Adipose tissue (tissue), 3 donors: ENCODE measurements at regions not wholly inside any gene's neighbourhood (a gene's known extent, or its start where the extent isn't known, plus 50 kb on each side); places are given as distances from the start of the nearest gene placed in this dataset.

Experiments
- H3K27ac ChIP-seq: one replicate; pipeline ENCODE4 v1.5.1; 2013; ENCODE audit warnings: low read depth, low read length
- WGBS, 3 donors: extraction: QIAGEN DNeasy Blood & Tissue Kit; methylation state at CpG; one replicate each; pipeline ENCODE4 v1.1.7; 2013; 5-methylcytosine and 5-hydroxymethylcytosine counted together
- donor health status: healthy with polysubstance abuse.
- donor health status: Bipolar disorder and iron deficiency.
- donor health status: healthy.

GRCh38 chr12:89015419-89015818, 336.9 kb downstream of the DUSP6 start:
- WGBS, 3 donors, result 88 to 98% (median 90%) methylated on average over 1 of the region's 1 CpG
- H3K27ac ChIP-seq, result no peak overlapping the region

DNA sequence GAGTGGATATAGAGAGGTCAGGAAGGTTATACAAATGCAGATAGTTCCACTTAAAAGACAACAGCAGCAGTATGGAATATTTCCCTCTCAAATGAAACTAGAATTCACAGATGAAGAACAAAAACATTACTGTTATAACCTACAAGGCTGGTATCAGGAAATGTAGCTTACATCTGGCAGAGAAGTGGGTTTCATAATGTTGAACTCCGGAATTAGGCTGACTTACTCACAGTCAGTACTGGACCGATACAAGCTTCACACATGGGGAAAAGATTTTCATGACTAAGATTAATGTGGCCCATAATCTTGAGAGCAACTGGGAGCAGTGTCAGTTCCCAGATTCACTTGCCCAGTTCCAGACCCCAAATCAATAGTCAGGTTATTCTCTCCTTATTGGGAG, 353.9 kb downstream of the DUSP6 start:
- 58 to 86% (median 60%) methylated on average over 2 of the region's 2 CpGs for WGBS, 3 donors

GRCh38 chr12:88996200-88996788, 356.0 kb downstream of the DUSP6 start:
- no peak overlapping the region for H3K27ac ChIP-seq
- 91 to 97% (median 95%) methylated on average over 2 of the region's 2 CpGs for WGBS, 3 donors

More for the DNA sequence above, 353.9 kb downstream of the DUSP6 start:
- no peak overlapping the region for H3K27ac ChIP-seq

DNA sequence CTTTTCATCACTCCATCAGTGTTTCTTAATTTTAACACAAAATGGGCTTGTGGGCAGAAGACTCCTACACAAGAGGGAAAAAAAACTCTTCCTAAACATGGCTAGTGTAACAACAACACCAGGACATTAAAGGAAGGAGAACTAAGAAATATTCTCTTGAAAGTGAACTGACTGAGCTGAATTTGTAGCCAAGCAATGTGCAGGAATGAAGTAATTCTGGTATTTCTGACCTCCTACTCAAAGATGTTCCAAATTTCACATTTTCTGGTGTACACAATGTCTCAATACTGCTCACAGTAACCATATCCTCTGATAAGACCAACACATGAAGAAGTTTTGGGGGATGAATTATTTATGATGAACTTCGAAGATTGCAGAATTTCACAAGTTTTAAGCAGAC, 357.3 kb downstream of the DUSP6 start:
- 51 to 77% (median 63%) methylated on average over 1 of the region's 1 CpG for WGBS, 3 donors
- H3K27ac ChIP-seq, result no peak overlapping the region

GRCh38 chr12:88994537-88994936, 357.8 kb downstream of the DUSP6 start:
- H3K27ac ChIP-seq, result no peak overlapping the region
- WGBS, 3 donors, result 96 to 98% (median 98%) methylated on average over 2 of the region's 2 CpGs

GRCh38 chr12:88993651-88994050, 358.6 kb downstream of the DUSP6 start:
- WGBS, 3 donors, result 1 to 8% (median 8%) methylated on average over 3 of the region's 3 CpGs
- no peak overlapping the region for H3K27ac ChIP-seq

GRCh38 chr12:88986056-88986455, 366.2 kb downstream of the DUSP6 start:
- no peak overlapping the region for H3K27ac ChIP-seq
- WGBS, 3 donors, result 27 to 62% (median 41%) methylated on average over 5 of the region's 5 CpGs

DNA sequence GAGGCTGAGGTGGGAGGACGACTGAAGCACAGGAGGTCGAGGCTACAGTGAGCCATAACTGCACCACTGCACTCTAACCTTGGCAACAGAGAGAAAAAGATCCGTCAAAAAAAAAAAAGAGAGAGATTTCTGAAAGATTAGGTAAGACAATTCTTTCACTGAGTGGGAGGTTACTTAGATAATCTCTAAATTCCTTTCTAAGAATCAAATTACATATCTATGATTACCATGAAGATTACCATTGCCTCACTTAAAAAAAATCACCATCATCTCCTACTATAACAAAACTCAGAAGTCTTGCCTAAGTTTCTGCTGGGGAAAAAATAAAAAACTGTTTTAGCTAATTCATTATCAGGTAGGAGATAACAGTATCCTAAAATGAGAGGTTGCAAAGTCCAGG, 366.7 kb downstream of the DUSP6 start:
- no peak overlapping the region for H3K27ac ChIP-seq
- WGBS, 3 donors, result 74 to 78% (median 76%) methylated on average over 3 of the region's 3 CpGs

DNA sequence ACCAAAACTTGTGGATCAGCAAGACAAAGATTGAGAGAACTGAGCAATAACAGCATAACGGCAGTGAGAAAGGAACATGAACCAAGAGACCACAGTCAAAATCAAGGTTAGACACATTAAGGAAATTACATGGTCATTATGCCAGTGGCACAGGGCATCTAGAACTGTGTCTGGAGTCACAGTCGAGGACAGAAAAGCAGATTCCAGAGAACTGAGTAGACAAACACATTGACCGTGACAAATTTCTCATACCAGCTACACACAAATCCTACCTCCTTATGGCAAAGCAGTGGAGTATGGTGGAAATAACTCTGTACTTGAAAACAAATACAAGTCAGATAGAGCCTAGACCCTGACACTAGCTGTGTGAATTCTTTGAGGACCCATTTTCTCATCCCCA, 367.3 kb downstream of the DUSP6 start:
- 91 to 97% (median 96%) methylated on average over 3 of the region's 3 CpGs for WGBS, 3 donors
- no peak overlapping the region for H3K27ac ChIP-seq

DNA sequence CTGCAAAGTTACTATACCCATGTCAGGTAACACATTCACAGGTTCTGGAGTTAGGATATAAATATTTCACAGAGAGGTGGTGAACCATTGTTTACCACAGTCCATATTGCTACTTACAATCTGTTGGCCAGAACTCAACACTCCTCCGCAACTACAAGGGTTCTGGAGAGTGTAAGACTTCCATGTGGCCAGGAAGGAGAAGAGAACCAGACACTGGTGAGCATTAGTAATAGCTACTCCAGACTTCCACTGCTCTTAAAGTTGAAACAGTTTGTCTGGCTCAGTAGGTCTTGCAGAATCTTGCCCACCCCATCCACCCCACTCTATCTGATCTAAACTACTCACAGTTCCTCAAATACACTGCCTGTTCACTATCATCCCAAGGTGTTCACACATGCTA, 369.6 kb downstream of the DUSP6 start:
- H3K27ac ChIP-seq, result no peak overlapping the region
- 74 to 95% (median 94%) methylated on average over 1 of the region's 1 CpG for WGBS, 3 donors

GRCh38 chr12:88977115-88977514, 375.2 kb downstream of the DUSP6 start:
- WGBS, 3 donors, result 66 to 78% (median 67%) methylated on average over 2 of the region's 2 CpGs
- no peak overlapping the region for H3K27ac ChIP-seq

DNA sequence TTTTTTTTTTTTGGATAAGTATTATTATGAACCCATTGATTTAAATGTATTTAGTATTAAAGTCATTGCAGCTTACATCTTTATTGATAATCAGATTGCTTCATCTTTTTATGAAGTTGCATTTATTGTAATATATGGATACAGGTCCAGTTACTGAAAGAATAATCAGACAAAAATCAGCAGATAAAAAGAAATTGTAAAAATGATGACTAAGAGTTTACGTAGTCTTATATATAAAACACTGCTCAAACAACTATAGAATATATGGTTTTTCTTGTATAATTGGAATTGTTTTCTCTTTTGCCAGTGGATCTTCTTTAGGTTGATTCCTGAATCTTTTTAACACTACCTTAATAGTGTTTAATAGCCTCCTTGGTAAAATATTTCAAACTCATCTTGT, 378.3 kb downstream of the DUSP6 start:
- no peak overlapping the region for H3K27ac ChIP-seq
- WGBS, 3 donors, result 90 to 97% (median 95%) methylated on average over 1 of the region's 1 CpG

- H3K27ac ChIP-seq, result no peak overlapping the region
- 0 to 82% (median 0%) methylated on average over 1 of the region's 1 CpG for WGBS, 3 donors
These were observed 381.6 kb downstream of the DUSP6 start for GRCh38 chr12:88970740-88971139.

DNA sequence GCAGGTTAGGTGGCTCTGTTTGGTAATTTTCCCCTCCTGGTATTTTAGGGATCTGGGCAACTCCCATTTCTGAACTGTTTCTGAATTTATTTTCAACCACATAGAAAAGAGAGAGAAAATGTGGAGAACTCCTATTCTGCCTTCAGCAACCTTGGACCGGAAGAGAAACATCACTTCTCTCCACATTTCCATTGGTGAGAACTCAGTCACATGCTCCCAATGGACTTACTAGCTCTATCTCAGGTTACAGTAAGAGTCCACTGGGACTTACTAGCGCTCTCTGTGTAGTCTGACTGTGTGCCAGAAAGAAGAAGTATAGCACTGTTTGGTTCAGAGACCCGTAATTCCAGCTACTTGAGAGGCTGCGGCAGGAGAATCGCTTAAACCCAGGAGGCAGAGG, 383.2 kb downstream of the DUSP6 start:
- 95 to 99% (median 95%) methylated on average over 5 of the region's 5 CpGs for WGBS, 3 donors
- H3K27ac ChIP-seq, result no peak overlapping the region

GRCh38 chr12:88960213-88960878, 380.1 kb upstream of the KITLG start:
- no peak overlapping the region for H3K27ac ChIP-seq

DNA sequence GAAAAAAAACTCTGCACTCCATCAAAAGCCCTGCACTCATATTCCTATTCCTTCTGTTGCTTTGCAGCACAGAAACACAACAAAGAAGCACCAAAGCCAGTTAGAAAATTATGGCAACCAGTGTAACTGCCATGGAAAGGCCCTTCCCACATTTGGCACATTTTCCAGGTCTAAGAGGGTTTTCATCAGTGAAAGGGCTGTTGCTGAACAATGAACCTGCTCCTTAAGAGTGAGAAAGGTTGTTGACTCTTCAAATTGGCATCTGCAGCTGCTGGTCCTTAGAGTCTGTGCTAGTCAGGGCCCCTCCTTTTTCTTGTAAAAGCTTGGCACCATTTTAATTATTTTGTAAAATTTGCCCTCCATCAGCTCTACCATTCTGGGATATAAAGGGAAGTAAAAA, 378.7 kb upstream of the KITLG start:
- H3K27ac ChIP-seq, result no peak overlapping the region

More at GRCh38 chr12:88960213-88960878, 380.1 kb upstream of the KITLG start:
- 69 to 83% (median 75%) methylated on average over 2 of the region's 2 CpGs for WGBS, 3 donors

GRCh38 chr12:88958153-88958552, 377.9 kb upstream of the KITLG start:
- no peak overlapping the region for H3K27ac ChIP-seq

GRCh38 chr12:88957358-88957757, 377.1 kb upstream of the KITLG start:
- H3K27ac ChIP-seq, result no peak overlapping the region
- WGBS, 3 donors, result 93 to 99% (median 94%) methylated on average over 3 of the region's 3 CpGs

GRCh38 chr12:88955531-88955930, 375.3 kb upstream of the KITLG start:
- H3K27ac ChIP-seq, result no peak overlapping the region
- WGBS, 3 donors, result 43 to 86% (median 82%) methylated on average over 5 of the region's 5 CpGs

GRCh38 chr12:88953029-88953586, 372.8 kb upstream of the KITLG start:
- 82 to 90% (median 86%) methylated on average over 9 of the region's 9 CpGs for WGBS, 3 donors
- no peak overlapping the region for H3K27ac ChIP-seq
